Colonic mucosa (tissue), 4 donors: ENCODE measurements at regions not wholly inside any gene's neighbourhood (a gene's known extent, or its start where the extent isn't known, plus 50 kb on each side); places are given as distances from the start of the nearest gene placed in this dataset.

Experiments
- DNase-seq: peaks from one replicate; pipeline ENCODE4 v3.0.0-alpha.2; 2020
- H3K27ac ChIP-seq: fragments of 200-600 bp; one replicate; pipeline ENCODE4 v1.8.0; 2021
- H3K27me3 ChIP-seq: fragments of 200-600 bp; one replicate; pipeline ENCODE4 v1.8.0; 2021
- H3K36me3 ChIP-seq: fragments of 200-600 bp; one replicate; pipeline ENCODE4 v1.8.0; 2021
- H3K4me1 ChIP-seq: fragments of 200-600 bp; one replicate; pipeline ENCODE4 v1.8.0; 2021; ENCODE audit warnings: mild to moderate bottlenecking
- H3K4me3 ChIP-seq: fragments of 200-600 bp; one replicate; pipeline ENCODE4 v1.8.0; 2021
- H3K9ac ChIP-seq, 2 donors: one replicate each; pipeline ENCODE4 v1.7.0; 2013; ENCODE audit warnings: control low read depth in 2 of 2, low read depth in 2 of 2, low read length in 2 of 2
- H3K9me3 ChIP-seq: fragments of 200-600 bp; one replicate; pipeline ENCODE4 v1.8.0; 2021
- intact Hi-C: fragments of 100-400 bp; cut with DNase I; formaldehyde crosslinking; loops from one replicate; pipeline ENCODE4 v1.14.1; 2022
- TF ChIP-seq, protein P1 (sequence below): fragments of 200-600 bp; IDR thresholded peaks from one replicate; pipeline ENCODE4 v1.8.0; 2022; ENCODE audit warnings: antibody characterized with exemption, mild to moderate bottlenecking
- donor health status: healthy.
- donor health status: DM: no; HTN: no; CAD: no.
- donor health status: DM: no; HTN: no; CAD: no.

DNA sequence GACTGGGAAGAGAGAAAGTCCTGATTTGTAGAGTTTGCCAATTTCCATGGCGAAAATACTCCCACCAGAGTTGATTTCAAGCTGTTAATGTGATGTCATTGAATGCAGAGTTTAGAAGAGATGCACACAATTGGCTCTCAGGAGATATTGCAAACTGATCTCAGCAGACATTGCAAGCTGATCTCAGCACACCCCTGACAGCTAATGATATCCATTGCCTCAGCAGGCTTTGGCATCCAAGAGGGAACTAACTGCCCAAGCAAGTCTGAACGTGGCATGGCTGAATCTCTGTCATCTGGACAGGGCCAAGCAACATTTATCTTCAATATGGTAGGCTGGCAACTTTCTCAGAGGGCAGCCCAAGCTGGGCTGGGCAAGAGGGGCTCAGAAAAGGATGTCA lies 78.4 kb upstream of the CYP1B1 start:
- DNase-seq, result no peak
- no peak overlapping the region for H3K4me3 ChIP-seq
- TF ChIP-seq, protein P1, sequence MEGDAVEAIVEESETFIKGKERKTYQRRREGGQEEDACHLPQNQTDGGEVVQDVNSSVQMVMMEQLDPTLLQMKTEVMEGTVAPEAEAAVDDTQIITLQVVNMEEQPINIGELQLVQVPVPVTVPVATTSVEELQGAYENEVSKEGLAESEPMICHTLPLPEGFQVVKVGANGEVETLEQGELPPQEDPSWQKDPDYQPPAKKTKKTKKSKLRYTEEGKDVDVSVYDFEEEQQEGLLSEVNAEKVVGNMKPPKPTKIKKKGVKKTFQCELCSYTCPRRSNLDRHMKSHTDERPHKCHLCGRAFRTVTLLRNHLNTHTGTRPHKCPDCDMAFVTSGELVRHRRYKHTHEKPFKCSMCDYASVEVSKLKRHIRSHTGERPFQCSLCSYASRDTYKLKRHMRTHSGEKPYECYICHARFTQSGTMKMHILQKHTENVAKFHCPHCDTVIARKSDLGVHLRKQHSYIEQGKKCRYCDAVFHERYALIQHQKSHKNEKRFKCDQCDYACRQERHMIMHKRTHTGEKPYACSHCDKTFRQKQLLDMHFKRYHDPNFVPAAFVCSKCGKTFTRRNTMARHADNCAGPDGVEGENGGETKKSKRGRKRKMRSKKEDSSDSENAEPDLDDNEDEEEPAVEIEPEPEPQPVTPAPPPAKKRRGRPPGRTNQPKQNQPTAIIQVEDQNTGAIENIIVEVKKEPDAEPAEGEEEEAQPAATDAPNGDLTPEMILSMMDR, result no peak

DNA sequence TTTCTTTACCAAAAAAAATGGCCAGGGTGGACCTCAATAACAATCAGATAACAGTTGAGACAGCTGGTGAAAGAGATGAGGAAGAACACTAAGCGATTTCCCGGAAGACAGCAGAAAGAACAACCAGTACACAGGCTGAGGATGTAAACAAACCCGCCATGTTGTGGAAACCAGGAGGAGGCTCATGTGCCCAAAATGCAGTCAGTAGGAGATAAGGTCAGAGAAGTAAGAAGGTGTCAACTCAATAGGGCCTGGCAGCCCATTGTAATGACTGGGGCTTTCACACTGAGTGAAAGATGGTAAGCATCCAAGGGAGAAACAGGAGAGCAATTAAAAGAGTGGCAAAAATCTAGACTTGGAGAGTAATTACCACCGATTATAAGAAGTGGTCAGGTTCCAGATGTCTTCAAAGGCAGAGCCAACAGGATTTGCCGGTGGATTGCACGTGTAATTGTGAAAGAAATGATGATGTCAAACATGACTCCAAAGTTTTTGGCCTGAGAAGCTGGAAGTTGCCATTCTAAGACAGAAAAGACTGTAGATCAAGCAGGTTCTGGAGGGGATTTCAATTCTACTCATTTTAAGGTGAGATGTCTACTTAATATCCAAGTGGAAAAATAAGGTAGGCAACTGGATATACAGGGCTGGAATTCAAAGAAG lies 77.7 kb upstream of the CYP1B1 start:
- Histone ChIP-seq H3K27me3 (no peaks in the 10 kb centered on the region), H3K27ac (no peak overlapping the region), H3K4me1 (no peaks in the 10 kb centered on the region), H3K9me3 (no peaks in the 10 kb centered on the region), H3K9ac (no peak overlapping the region), H3K36me3 (no peaks in the 10 kb centered on the region), H3K4me3 (no peak overlapping the region)
- TF ChIP-seq, protein P1, result no peak
- no peak for DNase-seq
- intact Hi-C loops, result no loop called here

More for the DNA sequence above, 78.4 kb upstream of the CYP1B1 start:
- Histone ChIP-seq H3K9me3 (no peaks in the 10 kb centered on the region), H3K9ac (no peak overlapping the region), H3K27ac (no peak overlapping the region), H3K4me1 (no peaks in the 10 kb centered on the region), H3K36me3 (no peaks in the 10 kb centered on the region), H3K27me3 (no peaks in the 10 kb centered on the region)
- intact Hi-C loops, result no loop called here

DNA sequence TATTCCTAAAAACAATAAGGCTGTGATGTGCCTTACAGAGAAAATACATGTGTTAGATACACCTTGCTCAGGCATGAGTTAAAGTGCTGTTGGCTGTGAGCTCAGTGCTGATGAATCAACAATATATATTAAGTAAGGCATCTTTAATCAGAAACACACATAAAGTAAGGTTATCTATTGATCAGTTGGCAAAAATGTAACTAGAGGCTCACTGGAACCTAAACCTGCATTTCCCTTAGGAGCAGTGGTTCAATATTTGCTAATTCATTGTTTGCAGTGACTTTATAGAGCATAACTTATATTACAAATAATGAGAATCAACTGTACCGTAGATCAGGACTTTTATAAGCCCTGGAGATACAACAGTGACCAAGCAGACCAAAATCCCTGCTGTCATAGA lies 77.0 kb upstream of the CYP1B1 start:
- Histone ChIP-seq H3K9me3 (no peaks in the 10 kb centered on the region), H3K9ac (no peak overlapping the region), H3K36me3 (no peaks in the 10 kb centered on the region), H3K27ac (no peak overlapping the region), H3K27me3 (no peaks in the 10 kb centered on the region), H3K4me3 (no peak overlapping the region), H3K4me1 (no peaks in the 10 kb centered on the region)
- DNase-seq, result no peak
- TF ChIP-seq, protein P1, result no peak
- intact Hi-C loops, result no loop called here

DNA sequence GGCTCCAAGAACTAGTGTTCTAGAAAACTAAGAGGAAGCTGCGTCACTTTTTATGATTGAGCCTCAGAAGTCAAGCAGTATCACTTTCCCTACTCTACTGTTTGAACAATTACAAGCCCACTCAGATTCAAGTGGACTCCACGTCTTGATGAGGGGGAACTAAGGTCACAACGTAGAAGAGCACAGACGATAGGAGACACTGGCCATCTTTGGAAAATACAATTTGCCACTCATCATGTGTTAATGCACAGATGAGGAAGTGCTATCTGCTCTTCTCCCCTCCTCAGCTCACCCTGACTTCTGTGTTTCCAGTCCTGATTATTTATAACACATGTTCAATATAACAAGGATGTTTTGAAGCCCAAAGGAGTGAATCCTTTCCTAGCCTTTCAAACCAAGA lies 76.1 kb upstream of the CYP1B1 start:
- H3K9ac ChIP-seq, result no peak overlapping the region
- H3K27me3 ChIP-seq, result no peaks in the 10 kb centered on the region
- H3K27ac ChIP-seq, result no peak overlapping the region
- intact Hi-C loops, result no loop called here
- no peaks in the 10 kb centered on the region for H3K36me3 ChIP-seq
- TF ChIP-seq, protein P1, result no peak
- no peak for DNase-seq
- no peaks in the 10 kb centered on the region for H3K9me3 ChIP-seq
- no peak overlapping the region for H3K4me3 ChIP-seq
- H3K4me1 ChIP-seq, result no peaks in the 10 kb centered on the region

DNA sequence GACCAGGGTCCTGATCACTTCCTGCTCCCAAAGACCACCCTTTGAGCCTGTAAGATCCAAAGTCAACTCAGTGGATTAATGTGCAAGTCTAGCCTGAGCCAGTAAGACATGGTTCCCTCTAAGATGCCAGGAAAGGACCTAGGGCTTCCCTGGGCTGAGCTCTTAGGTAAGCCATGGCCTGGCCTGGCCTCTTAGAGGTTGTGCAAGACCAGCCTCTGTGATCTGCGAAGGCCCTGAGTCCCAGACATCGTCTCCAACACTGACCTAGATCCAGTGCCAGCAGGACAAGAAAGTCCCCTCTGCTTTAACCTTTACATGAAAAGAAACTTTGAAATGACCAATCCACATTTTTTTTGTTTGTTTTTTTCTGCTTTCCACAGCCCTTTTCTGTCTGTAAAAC lies 73.6 kb upstream of the CYP1B1 start:
- no peak overlapping the region for H3K27ac ChIP-seq
- no peaks in the 10 kb centered on the region for H3K4me1 ChIP-seq
- intact Hi-C loops, result no loop called here
- no peak overlapping the region for H3K9ac ChIP-seq
- H3K27me3 ChIP-seq, result no peaks in the 10 kb centered on the region
- TF ChIP-seq, protein P1, result no peak
- no peaks in the 10 kb centered on the region for H3K9me3 ChIP-seq
- no peaks in the 10 kb centered on the region for H3K36me3 ChIP-seq
- DNase-seq, result no peak
- no peak overlapping the region for H3K4me3 ChIP-seq
